Dermis blood vessel endothelial cell (primary cell): ENCODE measurements at regions not wholly inside any gene's neighbourhood (a gene's known extent, or its start where the extent isn't known, plus 50 kb on each side); places are given as distances from the start of the nearest gene placed in this dataset.
A peak's percentile ranks its signal among the peaks of the same experiment; 100 is the strongest.
"Not testable (repeated sequence)": the region's sequence is repeated elsewhere in the genome, so short reads cannot be mapped to it uniquely, and the experiment has no call there.

Experiments used
- DNase-seq: peaks from one replicate; pipeline ENCODE4 v3.0.0; 2010

- no peak for DNase-seq
These were observed 175.5 kb upstream of the MAGEB16 start for GRCh38 chrX:35622601-35623000.

DNA sequence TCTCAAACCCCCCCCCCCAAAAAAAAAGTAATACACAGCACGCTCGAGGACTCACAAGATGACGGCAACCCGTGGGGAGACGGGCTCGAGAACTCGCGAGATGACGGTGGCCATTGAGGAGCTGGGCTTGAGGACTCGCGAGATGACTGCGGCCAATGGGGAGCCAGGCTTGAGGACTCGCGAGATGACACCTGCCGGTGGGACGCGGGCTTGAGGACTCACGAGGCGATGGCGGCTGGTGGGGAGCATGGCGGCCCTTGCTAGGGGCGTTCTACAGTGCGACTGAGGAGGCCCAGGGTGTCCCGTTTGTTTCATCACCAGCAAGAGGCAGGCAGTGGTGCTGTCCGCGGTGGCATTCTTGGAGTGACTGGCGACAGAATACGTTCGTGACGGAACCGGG is 172.4 kb upstream of the MAGEB16 start:
- DNase-seq: no peak

- DNase-seq: no peak
These were observed 172.0 kb upstream of the MAGEB16 start for GRCh38 chrX:35626124-35626523.

DNA sequence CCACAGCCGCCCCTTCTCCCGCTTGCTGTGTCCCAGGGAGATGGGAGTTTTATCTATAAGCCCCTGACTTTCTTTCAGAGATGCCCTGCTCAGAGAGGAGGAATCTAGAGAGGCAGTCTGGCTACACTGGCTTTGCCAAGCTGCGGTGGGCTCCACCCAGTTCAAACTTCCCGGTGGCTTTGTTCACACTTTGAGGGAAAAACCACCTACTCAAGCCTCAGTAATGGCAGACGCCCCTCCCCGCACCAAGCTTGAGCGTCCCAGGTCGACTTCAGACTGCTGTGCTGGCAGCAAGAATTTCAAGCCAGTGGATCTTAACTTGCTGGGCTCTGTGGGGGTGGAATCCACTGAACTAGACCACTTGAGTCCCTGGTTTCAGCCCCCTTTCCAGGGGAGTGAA is 162.2 kb upstream of the MAGEB16 start:
- not testable (repeated sequence) for DNase-seq

DNA sequence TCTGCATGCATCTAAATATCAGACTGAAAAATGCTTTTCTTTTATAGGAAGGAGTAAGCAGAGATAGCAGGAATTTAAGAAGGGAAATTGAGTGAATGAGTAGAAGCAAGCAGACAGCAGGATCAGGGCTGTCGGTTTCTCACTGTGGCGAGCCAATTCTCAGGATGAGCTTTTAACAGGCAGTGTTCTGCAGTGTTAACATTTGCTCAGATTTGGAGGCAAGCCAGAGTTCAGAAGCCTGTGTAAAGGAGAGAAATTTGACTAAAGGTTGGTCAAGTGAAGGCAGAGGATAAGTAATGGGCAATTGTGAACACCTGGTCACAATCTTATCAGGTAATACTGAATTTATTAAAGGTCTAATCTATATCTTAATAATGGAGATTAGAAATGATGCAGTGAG is 133.3 kb upstream of the MAGEB16 start:
- no peak for DNase-seq

- no peak for DNase-seq
These were observed 132.8 kb upstream of the MAGEB16 start for GRCh38 chrX:35665311-35665710.

- no peak for DNase-seq
These were observed 127.3 kb upstream of the MAGEB16 start for GRCh38 chrX:35670889-35671288.

- no peak for DNase-seq
These were observed 123.0 kb upstream of the MAGEB16 start for GRCh38 chrX:35675151-35675550.

GRCh38 chrX:35680940-35681346 is 117.2 kb upstream of the MAGEB16 start:
- DNase-seq: no peak

DNA sequence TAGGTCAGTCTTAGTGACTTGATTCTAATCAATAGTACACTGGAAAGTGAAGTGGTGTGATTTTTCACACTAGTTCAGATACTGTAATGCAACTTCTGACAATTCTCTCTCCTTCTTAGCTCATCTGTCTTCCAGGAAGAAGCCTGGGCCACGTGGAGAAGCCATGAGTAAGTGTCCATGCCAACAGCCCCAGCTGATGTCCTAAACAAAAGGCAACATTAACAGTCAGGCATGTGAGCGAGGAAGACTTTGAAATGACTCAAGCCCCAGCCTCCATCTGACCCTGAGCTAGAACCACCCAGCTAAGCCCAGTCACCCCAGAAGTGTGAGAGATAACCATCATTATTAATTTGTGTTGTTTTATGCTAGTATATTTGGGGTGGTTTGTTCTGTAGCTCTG is 115.7 kb upstream of the MAGEB16 start:
- DNase-seq: no peak

GRCh38 chrX:35696760-35697234 is 101.3 kb upstream of the MAGEB16 start:
- DNase-seq: no peak

GRCh38 chrX:35699642-35700041 is 98.5 kb upstream of the MAGEB16 start:
- no peak for DNase-seq

GRCh38 chrX:35700121-35700520 is 98.0 kb upstream of the MAGEB16 start:
- DNase-seq: no peak

GRCh38 chrX:35711281-35711680 is 86.9 kb upstream of the MAGEB16 start:
- DNase-seq: no peak

DNA sequence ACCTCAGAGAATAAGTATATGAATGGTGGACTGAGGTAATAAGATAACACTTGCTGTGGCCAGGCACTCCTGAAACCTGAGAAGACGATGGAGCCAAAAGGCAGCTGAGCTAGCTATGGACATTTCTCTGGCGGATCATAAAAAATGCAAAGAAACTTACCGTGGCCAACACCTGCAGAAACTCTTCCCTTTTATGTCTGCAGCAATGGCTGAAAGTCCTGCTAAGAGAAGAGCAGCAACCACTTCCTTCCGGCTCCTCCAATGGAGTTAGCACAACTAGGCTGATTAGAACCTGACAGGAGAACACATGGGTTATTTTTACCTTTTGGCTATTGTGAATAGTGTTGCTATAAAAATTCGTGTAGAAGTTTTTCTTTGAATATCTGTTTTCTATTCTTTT is 76.0 kb upstream of the MAGEB16 start:
- no peak for DNase-seq

GRCh38 chrX:35726176-35726575 is 72.0 kb upstream of the MAGEB16 start:
- DNase-seq: peak; percentile 0

- no peak for DNase-seq
These were observed 69.7 kb upstream of the MAGEB16 start for GRCh38 chrX:35728481-35728880.

DNA sequence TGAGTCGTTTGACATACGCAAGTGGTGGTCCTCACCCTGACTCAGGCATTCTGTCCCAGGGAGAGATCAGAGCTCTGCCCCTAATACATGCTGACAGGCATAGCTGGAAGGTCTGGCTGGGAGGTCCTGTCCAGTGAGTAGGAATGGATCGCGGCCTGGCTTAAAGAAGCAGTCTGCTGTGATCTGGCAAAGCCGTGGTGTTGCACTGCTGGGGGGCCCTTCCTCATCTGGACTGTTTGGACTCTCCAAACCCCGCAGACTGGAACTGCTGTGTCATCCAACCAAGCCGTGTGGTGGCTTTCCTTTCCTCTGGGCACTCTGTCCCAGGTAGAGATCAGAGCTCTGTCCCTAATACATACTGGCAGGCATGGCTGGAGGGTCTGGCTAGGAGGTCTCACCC is 64.3 kb upstream of the MAGEB16 start:
- no peak for DNase-seq

DNA sequence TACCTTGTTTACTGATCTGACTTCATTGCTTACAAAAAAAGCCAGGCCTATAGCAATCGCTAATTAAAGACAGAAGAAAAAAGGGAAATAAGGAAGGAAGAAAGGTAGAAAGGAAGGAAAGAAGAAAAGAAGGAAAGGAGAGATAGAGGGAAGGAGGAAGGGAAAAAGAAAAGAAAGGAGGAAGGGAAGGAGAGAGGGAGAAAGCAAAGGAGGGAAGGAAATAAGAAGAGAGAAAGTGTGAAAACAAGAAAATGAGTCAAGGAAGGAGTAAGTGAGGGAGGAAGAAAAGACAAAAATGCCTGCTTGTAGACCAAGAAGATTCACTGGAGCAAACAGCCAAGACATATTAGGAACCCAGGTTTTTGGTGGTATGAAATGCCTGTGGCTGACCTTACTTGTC is 57.0 kb upstream of the MAGEB16 start:
- no peak for DNase-seq

GRCh38 chrX:35743331-35743730 is 54.8 kb upstream of the MAGEB16 start:
- no peak for DNase-seq
